ENCODE measurements at regions not wholly inside any gene's neighbourhood (a gene's known extent, or its start where the extent isn't known, plus 50 kb on each side); places are given as distances from the start of the nearest gene placed in this dataset.

DNA sequence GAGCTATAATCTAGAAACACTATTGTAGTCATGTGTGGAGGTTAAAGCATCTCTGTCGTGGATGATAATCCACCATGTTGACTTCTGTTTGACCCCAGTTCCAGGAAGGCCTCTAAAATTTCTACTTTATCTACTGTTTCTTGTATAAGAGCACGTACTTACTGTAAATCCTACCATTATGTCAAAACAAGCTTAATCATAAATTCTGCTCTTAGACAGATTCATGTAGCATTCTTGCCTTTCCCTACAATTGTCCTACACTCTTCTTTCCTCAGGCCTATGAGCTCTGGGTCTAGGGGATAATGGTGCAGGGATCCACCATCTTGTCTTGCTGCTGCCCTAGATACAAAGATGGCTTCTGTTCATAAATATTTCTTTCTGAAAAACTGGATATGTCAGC is 2594.3 kb downstream of the ARAP2 start:
- Histone ChIP-seq H3K27me3 (ENCODE audit: control insufficient read depth, insufficient read depth, low read length) (no peaks in the 10 kb centered on the region), H3K9me3 (ENCODE audit: control insufficient read depth, insufficient read depth, low read length) (no peaks in the 10 kb centered on the region), H3K4me1 (ENCODE audit: control insufficient read depth, insufficient read depth, low read length) (no peaks in the 10 kb centered on the region), H3K36me3 (ENCODE audit: control insufficient read depth, insufficient read depth, low read length) (no peaks in the 10 kb centered on the region), H3K27ac (ENCODE audit: low read length) (no peak overlapping the region), H3K4me3 (ENCODE audit: low read length) (no peak overlapping the region)
- no peak for DNase-seq (ENCODE audit: low read depth, low spot score)
- no CpG with 5 or more reads among the region's 2 CpGs for WGBS (ENCODE audit: insufficient coverage, insufficient read length)

DNA sequence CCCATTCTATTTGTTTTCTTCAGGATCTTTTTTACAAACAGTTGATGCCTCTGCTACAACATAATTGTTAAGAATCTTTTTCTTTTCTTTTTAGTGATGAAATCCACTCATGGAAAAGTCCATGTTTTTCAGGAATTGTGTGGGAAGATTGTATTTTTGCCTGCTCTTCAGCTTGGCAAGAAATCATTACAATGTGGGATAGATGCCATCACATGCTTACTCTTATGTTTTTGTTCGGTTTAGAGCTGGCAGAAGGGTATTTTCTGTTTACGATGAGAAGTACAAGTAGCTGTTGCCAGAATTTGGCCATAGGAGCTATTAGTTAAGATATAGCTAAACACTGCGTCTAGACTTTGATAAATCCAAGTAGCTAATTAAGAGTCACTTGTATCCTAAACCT is 2585.3 kb downstream of the ARAP2 start:
- no peak overlapping the region for H3K4me3 ChIP-seq (ENCODE audit: low read length)
- no peaks in the 10 kb centered on the region for H3K36me3 ChIP-seq (ENCODE audit: control insufficient read depth, insufficient read depth, low read length)
- no peak for DNase-seq (ENCODE audit: low read depth, low spot score)
- no CpG with 5 or more reads among the region's 3 CpGs for WGBS (ENCODE audit: insufficient coverage, insufficient read length)
- no peaks in the 10 kb centered on the region for H3K27me3 ChIP-seq (ENCODE audit: control insufficient read depth, insufficient read depth, low read length)
- no peaks in the 10 kb centered on the region for H3K9me3 ChIP-seq (ENCODE audit: control insufficient read depth, insufficient read depth, low read length)
- no peak overlapping the region for H3K27ac ChIP-seq (ENCODE audit: low read length)
- no peaks in the 10 kb centered on the region for H3K4me1 ChIP-seq (ENCODE audit: control insufficient read depth, insufficient read depth, low read length)

GRCh38 chr4:33661636-33662035 is 2582.7 kb downstream of the ARAP2 start:
- no peak for DNase-seq (ENCODE audit: low read depth, low spot score)
- no peaks in the 10 kb centered on the region for H3K9me3 ChIP-seq (ENCODE audit: control insufficient read depth, insufficient read depth, low read length)
- H3K4me3 ChIP-seq (ENCODE audit: low read length), result no peak overlapping the region
- no peak overlapping the region for H3K27ac ChIP-seq (ENCODE audit: low read length)
- H3K4me1 ChIP-seq (ENCODE audit: control insufficient read depth, insufficient read depth, low read length), result no peaks in the 10 kb centered on the region
- H3K36me3 ChIP-seq (ENCODE audit: control insufficient read depth, insufficient read depth, low read length), result no peaks in the 10 kb centered on the region
- no peaks in the 10 kb centered on the region for H3K27me3 ChIP-seq (ENCODE audit: control insufficient read depth, insufficient read depth, low read length)

DNA sequence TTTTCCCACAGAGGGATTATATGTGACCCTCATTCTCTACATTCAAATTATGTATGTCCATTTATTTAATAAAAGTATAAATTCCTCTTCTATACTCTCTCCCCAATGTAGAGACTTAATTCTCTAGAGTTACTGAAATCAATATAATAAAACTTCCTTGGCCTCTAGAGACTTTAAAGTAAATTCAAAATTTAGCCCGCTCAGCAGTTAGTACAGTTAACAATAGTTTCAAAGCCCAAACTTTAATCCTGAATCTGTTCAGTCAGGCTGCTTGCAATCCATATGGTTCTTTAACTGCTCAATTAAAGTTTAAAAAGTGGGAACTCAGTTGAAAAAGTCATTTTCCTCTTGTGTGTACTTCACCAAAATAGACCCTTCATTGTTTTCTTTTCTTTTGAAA is 2558.4 kb downstream of the ARAP2 start:
- Histone ChIP-seq H3K27me3 (ENCODE audit: control insufficient read depth, insufficient read depth, low read length) (no peaks in the 10 kb centered on the region), H3K36me3 (ENCODE audit: control insufficient read depth, insufficient read depth, low read length) (no peaks in the 10 kb centered on the region), H3K9me3 (ENCODE audit: control insufficient read depth, insufficient read depth, low read length) (no peaks in the 10 kb centered on the region; the same call in 1 of the 2 replicates), H3K4me1 (ENCODE audit: control insufficient read depth, insufficient read depth, low read length) (no peaks in the 10 kb centered on the region), H3K4me3 (ENCODE audit: low read length) (no peak overlapping the region), H3K27ac (ENCODE audit: low read length) (no peak overlapping the region)
- DNase-seq (ENCODE audit: low read depth, low spot score), result no peak
- no CpG with 5 or more reads among the region's 1 CpG for WGBS (ENCODE audit: insufficient coverage, insufficient read length)

GRCh38 chr4:33696041-33696440 is 2548.3 kb downstream of the ARAP2 start:
- H3K36me3 ChIP-seq (ENCODE audit: control insufficient read depth, insufficient read depth, low read length), result no peaks in the 10 kb centered on the region
- no peak overlapping the region for H3K27ac ChIP-seq (ENCODE audit: low read length)
- no peak overlapping the region for H3K4me3 ChIP-seq (ENCODE audit: low read length)
- no peak for DNase-seq (ENCODE audit: low read depth, low spot score)
- H3K27me3 ChIP-seq (ENCODE audit: control insufficient read depth, insufficient read depth, low read length), result no peaks in the 10 kb centered on the region
- no peaks in the 10 kb centered on the region for H3K9me3 ChIP-seq (ENCODE audit: control insufficient read depth, insufficient read depth, low read length)
- H3K4me1 ChIP-seq (ENCODE audit: control insufficient read depth, insufficient read depth, low read length), result no peaks in the 10 kb centered on the region

DNA sequence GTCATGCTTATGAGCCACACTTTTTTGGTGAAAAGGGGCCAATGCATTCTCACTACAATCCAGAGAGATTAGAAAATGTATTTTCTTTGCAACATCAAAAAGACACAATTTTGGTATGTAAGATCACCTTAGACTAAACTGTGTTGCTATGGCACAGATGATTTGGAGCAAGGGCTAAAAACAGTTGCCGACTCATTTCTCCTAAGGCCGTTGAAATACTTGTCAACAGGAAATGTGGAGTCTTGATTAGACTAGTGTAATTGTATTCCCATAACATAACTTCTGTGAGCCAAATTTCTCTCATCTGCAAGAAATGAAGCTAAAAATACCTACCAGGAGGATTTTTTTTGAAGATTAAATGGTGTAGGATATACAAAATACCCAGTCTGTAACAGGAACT is 2547.7 kb downstream of the ARAP2 start:
- no CpG with 5 or more reads among the region's 2 CpGs for WGBS (ENCODE audit: insufficient coverage, insufficient read length)
- Histone ChIP-seq H3K9me3 (ENCODE audit: control insufficient read depth, insufficient read depth, low read length) (no peaks in the 10 kb centered on the region), H3K4me1 (ENCODE audit: control insufficient read depth, insufficient read depth, low read length) (no peaks in the 10 kb centered on the region), H3K27me3 (ENCODE audit: control insufficient read depth, insufficient read depth, low read length) (no peaks in the 10 kb centered on the region), H3K4me3 (ENCODE audit: low read length) (no peak overlapping the region), H3K27ac (ENCODE audit: low read length) (no peak overlapping the region), H3K36me3 (ENCODE audit: control insufficient read depth, insufficient read depth, low read length) (no peaks in the 10 kb centered on the region)
- DNase-seq (ENCODE audit: low read depth, low spot score), result no peak

- WGBS (ENCODE audit: insufficient coverage, insufficient read length), result no CpG with 5 or more reads among the region's 3 CpGs
Observed at GRCh38 chr4:33709247-33709646, 2535.1 kb downstream of the ARAP2 start.

DNA sequence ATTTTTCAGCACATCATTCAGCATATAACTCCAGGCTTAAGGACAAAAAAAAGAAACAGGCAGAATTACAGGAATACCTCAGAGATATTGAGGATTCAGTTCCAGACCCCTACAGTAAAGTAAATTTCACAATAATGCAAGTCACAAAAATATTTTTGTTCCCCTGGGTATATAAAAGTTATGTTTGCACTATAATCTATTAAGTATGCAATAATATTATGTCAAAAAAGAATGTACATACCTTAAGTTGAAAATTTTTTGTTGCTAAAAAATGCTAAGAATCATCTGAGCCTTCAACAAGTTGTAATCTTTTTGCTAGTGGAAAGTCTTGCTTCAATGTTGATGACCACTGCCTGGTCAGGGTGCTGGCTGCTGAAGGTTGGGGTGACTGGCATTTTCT is 2532.5 kb downstream of the ARAP2 start:
- H3K36me3 ChIP-seq (ENCODE audit: control insufficient read depth, insufficient read depth, low read length), result no peaks in the 10 kb centered on the region
- H3K27me3 ChIP-seq (ENCODE audit: control insufficient read depth, insufficient read depth, low read length), result no peaks in the 10 kb centered on the region
- no peak overlapping the region for H3K27ac ChIP-seq (ENCODE audit: low read length)
- H3K4me1 ChIP-seq (ENCODE audit: control insufficient read depth, insufficient read depth, low read length), result no peaks in the 10 kb centered on the region
- no peak for DNase-seq (ENCODE audit: low read depth, low spot score)
- no peaks in the 10 kb centered on the region for H3K9me3 ChIP-seq (ENCODE audit: control insufficient read depth, insufficient read depth, low read length)
- no peak overlapping the region for H3K4me3 ChIP-seq (ENCODE audit: low read length)

More at GRCh38 chr4:33709247-33709646, 2535.1 kb downstream of the ARAP2 start:
- H3K4me1 ChIP-seq (ENCODE audit: control insufficient read depth, insufficient read depth, low read length), result no peaks in the 10 kb centered on the region
- no peak for DNase-seq (ENCODE audit: low read depth, low spot score)
- H3K27ac ChIP-seq (ENCODE audit: low read length), result no peak overlapping the region
- H3K27me3 ChIP-seq (ENCODE audit: control insufficient read depth, insufficient read depth, low read length), result no peaks in the 10 kb centered on the region
- no peaks in the 10 kb centered on the region for H3K9me3 ChIP-seq (ENCODE audit: control insufficient read depth, insufficient read depth, low read length)
- no peaks in the 10 kb centered on the region for H3K36me3 ChIP-seq (ENCODE audit: control insufficient read depth, insufficient read depth, low read length)
- no peak overlapping the region for H3K4me3 ChIP-seq (ENCODE audit: low read length)

DNA sequence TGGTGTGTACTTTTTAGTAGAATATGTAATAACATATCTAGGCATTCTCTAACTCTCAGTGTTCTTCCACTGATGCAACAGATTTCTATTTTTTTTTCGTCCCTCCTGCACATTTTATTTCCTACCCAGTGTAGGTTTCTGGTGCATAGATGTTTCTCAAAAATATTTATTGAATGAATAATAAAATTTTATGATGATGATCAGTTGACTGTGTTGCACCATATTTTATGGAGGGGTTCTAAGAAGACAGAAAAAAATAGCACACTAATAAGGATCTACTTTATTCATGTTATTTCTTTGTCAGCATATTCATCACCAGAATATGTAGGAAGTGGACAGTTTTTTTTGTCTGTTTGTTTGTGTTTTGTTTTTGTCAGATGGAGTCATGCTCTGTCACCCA is 2529.3 kb downstream of the ARAP2 start:
- DNase-seq (ENCODE audit: low read depth, low spot score), result no peak
- no peak overlapping the region for H3K27ac ChIP-seq (ENCODE audit: low read length)
- no CpG with 5 or more reads among the region's 1 CpG for WGBS (ENCODE audit: insufficient coverage, insufficient read length)
- no peak overlapping the region for H3K4me3 ChIP-seq (ENCODE audit: low read length)
- no peaks in the 10 kb centered on the region for H3K9me3 ChIP-seq (ENCODE audit: control insufficient read depth, insufficient read depth, low read length)
- H3K27me3 ChIP-seq (ENCODE audit: control insufficient read depth, insufficient read depth, low read length), result no peaks in the 10 kb centered on the region
- H3K36me3 ChIP-seq (ENCODE audit: control insufficient read depth, insufficient read depth, low read length), result no peaks in the 10 kb centered on the region
- no peaks in the 10 kb centered on the region for H3K4me1 ChIP-seq (ENCODE audit: control insufficient read depth, insufficient read depth, low read length)

DNA sequence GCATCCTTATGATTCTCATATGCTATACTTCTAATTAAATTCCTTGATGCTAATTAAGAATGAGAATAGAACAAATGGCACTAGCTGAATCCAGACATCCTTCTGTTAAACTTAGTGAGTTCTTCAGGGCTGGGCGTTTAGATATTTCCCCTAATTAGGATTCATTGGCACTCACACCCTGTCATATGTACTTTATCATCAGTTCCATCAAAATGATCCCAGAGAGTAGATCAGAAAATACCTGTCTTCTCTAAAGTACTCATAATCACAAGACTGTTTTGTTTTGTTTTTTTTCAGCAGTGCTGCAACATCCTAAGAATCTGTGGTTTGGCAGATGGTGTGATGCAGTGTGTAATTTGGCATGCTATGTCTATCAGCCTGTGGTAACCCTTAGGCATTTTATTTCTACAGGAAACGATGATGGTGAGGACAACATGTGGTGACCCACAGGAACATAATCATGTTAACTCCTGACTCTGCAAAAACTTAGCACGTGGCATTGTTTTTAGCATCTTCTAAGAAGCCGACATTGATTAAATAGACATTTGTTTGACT is 2528.4 kb downstream of the ARAP2 start:
- Histone ChIP-seq H3K4me3 (ENCODE audit: low read length) (no peak overlapping the region), H3K27ac (ENCODE audit: low read length) (no peak overlapping the region), H3K36me3 (ENCODE audit: control insufficient read depth, insufficient read depth, low read length) (no peaks in the 10 kb centered on the region), H3K9me3 (ENCODE audit: control insufficient read depth, insufficient read depth, low read length) (no peaks in the 10 kb centered on the region), H3K4me1 (ENCODE audit: control insufficient read depth, insufficient read depth, low read length) (no peaks in the 10 kb centered on the region), H3K27me3 (ENCODE audit: control insufficient read depth, insufficient read depth, low read length) (no peaks in the 10 kb centered on the region)
- no peak for DNase-seq (ENCODE audit: low read depth, low spot score)
- WGBS (ENCODE audit: insufficient coverage, insufficient read length), result no CpG with 5 or more reads among the region's 4 CpGs

GRCh38 chr4:33722254-33722653 is 2522.1 kb downstream of the ARAP2 start:
- H3K36me3 ChIP-seq (ENCODE audit: control insufficient read depth, insufficient read depth, low read length), result no peaks in the 10 kb centered on the region
- H3K9me3 ChIP-seq (ENCODE audit: control insufficient read depth, insufficient read depth, low read length), result no peaks in the 10 kb centered on the region
- WGBS (ENCODE audit: insufficient coverage, insufficient read length), result no CpG with 5 or more reads among the region's 2 CpGs
- H3K4me1 ChIP-seq (ENCODE audit: control insufficient read depth, insufficient read depth, low read length), result no peaks in the 10 kb centered on the region
- no peak overlapping the region for H3K4me3 ChIP-seq (ENCODE audit: low read length)
- DNase-seq (ENCODE audit: low read depth, low spot score), result no peak
- H3K27ac ChIP-seq (ENCODE audit: low read length), result no peak overlapping the region
- H3K27me3 ChIP-seq (ENCODE audit: control insufficient read depth, insufficient read depth, low read length), result no peaks in the 10 kb centered on the region

Data from iPS DF 6.9 (cell line).